Stimulated activated CD4-positive, alpha-beta T cell treated with anti-CD3 and anti-CD28 coated beads, Interleukin-12 subunit alpha, Interleukin-12 subunit beta, amount 100 ng/mL, for 24 hours (primary cell): ENCODE measurements at regions not wholly inside any gene's neighbourhood (a gene's known extent, or its start where the extent isn't known, plus 50 kb on each side); places are given as distances from the start of the nearest gene placed in this dataset.

Experiments
- DNase-seq, 2 experiments: peaks; one replicate each; pipeline ENCODE4 v3.0.0-alpha.2; 2020; ENCODE audit warnings: low read depth in 2 of 2

DNA sequence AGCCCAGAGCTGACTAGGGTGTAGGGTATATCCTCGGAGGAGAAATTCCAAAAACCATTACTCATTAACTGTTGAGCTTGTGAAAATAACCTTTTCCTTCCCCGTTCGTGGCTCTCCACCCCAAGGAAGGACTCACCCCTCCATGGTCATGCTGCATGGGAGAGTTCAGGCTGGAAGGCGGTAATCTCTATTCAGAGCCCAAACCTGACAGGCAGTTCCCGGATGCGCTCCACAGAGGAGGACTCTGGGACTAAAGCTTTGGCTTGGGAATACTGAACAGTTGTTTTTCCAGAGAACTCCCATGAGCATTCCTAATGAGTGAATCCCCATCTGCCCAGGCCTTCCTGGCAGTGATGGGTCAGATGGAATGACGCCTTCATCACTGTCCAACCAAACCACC, 125.4 kb downstream of the BCOR start:
- no peak for DNase-seq

- no peak for DNase-seq
Observed at GRCh38 chrX:39973810-39974209, 123.9 kb downstream of the BCOR start.

- DNase-seq: no peak
Observed at GRCh38 chrX:39974270-39974669, 123.5 kb downstream of the BCOR start.

GRCh38 chrX:39975101-39975925, 122.4 kb downstream of the BCOR start:
- no peak for DNase-seq

DNA sequence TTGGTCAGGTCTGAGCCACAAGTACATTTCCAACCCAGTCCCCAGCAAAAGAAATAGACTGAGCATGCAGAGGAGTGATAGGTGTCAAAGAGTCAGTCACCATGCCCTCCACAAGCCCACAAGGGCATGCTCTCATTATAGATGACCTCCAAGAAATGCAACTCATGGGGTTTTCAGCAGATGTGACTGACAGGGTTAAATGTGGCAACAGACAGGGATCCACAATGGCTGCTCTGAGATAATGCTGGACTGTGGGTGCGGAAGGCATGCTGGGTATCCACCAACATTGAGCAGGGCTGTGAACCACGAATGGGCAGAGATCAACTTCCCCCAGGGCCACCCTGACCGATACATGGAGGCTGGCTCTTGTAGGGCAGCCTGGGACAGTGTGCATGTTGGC, 115.8 kb downstream of the BCOR start:
- DNase-seq: no peak

GRCh38 chrX:39982948-39983347, 114.8 kb downstream of the BCOR start:
- no peak for DNase-seq

GRCh38 chrX:39983715-39984114, 114.0 kb downstream of the BCOR start:
- no peak for DNase-seq

- no peak for DNase-seq
Observed at GRCh38 chrX:39984191-39984956, 113.4 kb downstream of the BCOR start.

DNA sequence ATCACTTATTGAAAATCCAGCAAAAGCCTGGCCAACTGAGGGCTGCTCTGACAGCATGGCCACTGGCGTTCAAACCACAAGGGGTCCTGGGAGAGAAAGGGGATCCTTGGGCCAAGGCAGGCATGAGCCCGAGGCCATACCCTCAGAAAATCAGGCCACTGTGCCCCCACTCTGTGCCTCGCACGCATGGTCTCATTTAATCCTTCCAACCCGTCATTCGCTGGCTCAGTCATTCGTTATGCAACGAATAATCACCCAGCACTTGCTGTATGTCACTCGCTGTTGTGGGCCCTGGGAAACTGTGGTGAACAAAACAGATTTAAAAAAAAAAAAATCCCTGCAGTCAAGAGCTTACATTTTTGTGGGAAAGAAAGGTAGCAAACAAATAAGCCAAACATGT, 112.7 kb downstream of the BCOR start:
- no peak for DNase-seq

DNA sequence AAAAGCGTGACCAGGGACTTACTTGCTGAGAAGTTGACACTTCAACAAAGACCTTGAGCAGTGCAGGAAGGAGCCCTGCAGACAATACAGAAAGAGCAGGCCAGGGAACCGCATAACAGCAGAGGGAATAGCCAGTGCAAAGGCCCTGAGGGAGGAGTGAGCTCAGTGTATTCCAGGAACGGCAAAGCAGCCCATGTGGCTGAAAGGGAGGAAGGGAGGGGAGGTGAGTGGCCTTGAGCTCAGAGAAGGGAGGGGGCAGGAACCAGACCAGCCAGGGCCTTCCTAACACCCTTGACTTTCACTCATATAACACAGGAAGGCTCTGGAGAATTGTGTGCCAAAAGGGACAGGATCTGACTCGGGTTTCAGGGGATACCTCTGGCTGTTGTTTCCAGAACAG, 112.2 kb downstream of the BCOR start:
- no peak for DNase-seq

DNA sequence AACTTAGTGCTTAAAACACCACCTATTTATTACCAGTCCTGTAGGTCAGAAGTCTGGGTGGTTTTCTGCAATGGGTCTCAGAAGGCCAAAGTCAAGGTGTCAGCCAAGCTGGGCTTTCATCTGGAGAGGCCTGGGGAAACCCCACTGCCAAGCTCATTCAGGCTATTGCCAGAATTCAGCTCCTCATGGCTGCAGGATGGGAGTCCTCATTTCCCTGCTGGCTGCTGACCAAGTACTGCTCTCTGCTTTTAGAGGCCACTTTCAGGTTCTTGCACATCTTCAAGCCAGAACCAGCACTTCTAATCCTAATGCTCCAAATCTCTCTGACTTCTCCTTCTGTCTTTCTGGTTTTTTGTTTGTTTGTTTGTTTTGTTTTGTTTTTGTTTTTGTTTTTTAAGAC, 109.3 kb downstream of the BCOR start:
- DNase-seq: no peak

- DNase-seq: no peak
Observed at GRCh38 chrX:39990388-39990787, 107.4 kb downstream of the BCOR start.

DNA sequence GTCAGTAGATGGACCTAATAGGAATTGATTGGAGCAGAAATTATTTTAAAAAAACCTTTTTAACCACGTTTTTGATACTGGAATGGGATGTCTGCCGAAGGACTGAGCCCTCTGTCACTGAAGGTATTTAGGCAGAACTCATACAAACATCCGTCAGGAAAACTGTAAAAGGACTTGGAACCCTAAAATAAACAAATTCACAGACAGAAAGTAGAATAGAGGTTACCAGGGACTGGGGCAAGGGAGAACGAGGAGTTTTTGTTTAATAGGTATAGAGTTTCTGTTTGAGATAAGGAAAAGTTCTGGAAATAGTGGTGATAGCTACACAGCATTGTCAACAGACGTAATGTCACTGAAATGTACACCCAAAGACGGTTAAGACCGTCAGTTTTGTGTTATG, 105.5 kb downstream of the BCOR start:
- no peak for DNase-seq

DNA sequence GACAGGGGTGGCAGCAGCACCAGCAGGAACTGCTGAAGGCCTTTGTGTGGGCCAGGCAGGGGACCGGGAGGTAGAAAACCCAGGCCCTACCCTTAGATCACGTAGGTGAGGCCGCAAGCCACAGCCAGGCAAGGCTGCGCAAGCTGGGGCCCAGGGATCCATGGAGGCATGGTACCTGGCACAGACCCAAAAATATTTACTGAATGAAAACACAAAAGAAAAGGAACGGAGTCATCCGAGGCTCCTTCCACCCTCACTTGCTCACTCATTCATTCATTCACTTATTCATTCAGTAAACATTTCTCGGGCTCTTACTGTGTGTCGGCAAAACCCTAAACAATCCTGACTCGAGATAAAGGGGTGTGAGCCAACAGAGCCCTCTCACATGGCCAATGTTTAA, 102.3 kb downstream of the BCOR start:
- no peak for DNase-seq

GRCh38 chrX:39996536-39996935, 101.2 kb downstream of the BCOR start:
- DNase-seq: no peak

GRCh38 chrX:39998636-39999406, 98.9 kb downstream of the BCOR start:
- DNase-seq: no peak
